ENCODE measurements at regions not wholly inside any gene's neighbourhood (a gene's known extent, or its start where the extent isn't known, plus 50 kb on each side); places are given as distances from the start of the nearest gene placed in this dataset.
"Not testable (repeated sequence)": the region's sequence is repeated elsewhere in the genome, so short reads cannot be mapped to it uniquely, and the experiment has no call there.

GRCh38 chr1:30162565-30162964 is 560.8 kb downstream of the MATN1 start:
- H3K36me3 ChIP-seq = no peaks in the 10 kb centered on the region
- peaks cover 0 to 5% of the 10 kb centered on the region in 2 donors for H3K27me3 ChIP-seq
- no peak for DNase-seq (ENCODE audit: low spot score in 2 of 2)
- H3K9me3 ChIP-seq = no peaks in the 10 kb centered on the region
- no peak overlapping the region for H3K4me3 ChIP-seq
- H3K4me1 ChIP-seq = no peaks in the 10 kb centered on the region
- TF ChIP-seq EP300 (IDR thresholded peaks at IDR 0.05) = no peak
- TF ChIP-seq CTCF (IDR thresholded peaks at IDR 0.05) = no peak
- TF ChIP-seq POLR2A (IDR thresholded peaks at IDR 0.05) = no peak
- H3K27ac ChIP-seq = no peak overlapping the region
- 72 to 87% methylated on average over 2 of the region's 2 CpGs for WGBS, 2 donors

GRCh38 chr1:30161953-30162352 is 561.4 kb downstream of the MATN1 start:
- Histone ChIP-seq H3K36me3 (no peaks in the 10 kb centered on the region), H3K4me3 (no peak overlapping the region), H3K9me3 (no peaks in the 10 kb centered on the region), H3K27me3 (peaks cover 0 to 5% of the 10 kb centered on the region in 2 donors), H3K27ac (no peak overlapping the region), H3K4me1 (no peaks in the 10 kb centered on the region)
- 49 to 61% methylated on average over 6 of the region's 6 CpGs for WGBS, 2 donors
- TF ChIP-seq EP300 (IDR thresholded peaks at IDR 0.05) (no peak), POLR2A (IDR thresholded peaks at IDR 0.05) (no peak), CTCF (IDR thresholded peaks at IDR 0.05) (no peak)
- DNase-seq (ENCODE audit: low spot score in 2 of 2) = no peak

- Histone ChIP-seq H3K4me1 (no peaks in the 10 kb centered on the region), H3K9me3 (peaks cover 0 to 6% (median 0%) of the 10 kb centered on the region in 4 donors), H3K27ac (no peak overlapping the region), H3K4me3 (no peak overlapping the region), H3K36me3 (no peaks in the 10 kb centered on the region), H3K27me3 (peaks cover 0 to 5% of the 10 kb centered on the region in 2 donors)
- WGBS, 2 donors = 84 to 85% methylated on average over 12 of the region's 12 CpGs
- no peak for TF ChIP-seq EP300 (IDR thresholded peaks at IDR 0.05)
- TF ChIP-seq CTCF (IDR thresholded peaks at IDR 0.05) = no peak
- no peak for TF ChIP-seq POLR2A (IDR thresholded peaks at IDR 0.05)
- DNase-seq (ENCODE audit: low spot score in 2 of 2) = no peak
Measured at GRCh38 chr1:30160999-30161689, 562.2 kb downstream of the MATN1 start.

- no peak for DNase-seq (ENCODE audit: low spot score in 2 of 2)
- 52 to 61% methylated on average over 3 of the region's 3 CpGs for WGBS, 2 donors
- H3K4me3 ChIP-seq = no peak overlapping the region
Measured at GRCh38 chr1:30159015-30159414, 564.4 kb downstream of the MATN1 start.

GRCh38 chr1:30155698-30156097 is 567.7 kb downstream of the MATN1 start:
- H3K9me3 ChIP-seq = peaks cover 0 to 17% (median 0%) of the 10 kb centered on the region in 4 donors
- not testable (repeated sequence) for H3K4me3 ChIP-seq; H3K27ac ChIP-seq; H3K36me3 ChIP-seq; H3K27me3 ChIP-seq; DNase-seq (ENCODE audit: low spot score in 2 of 2); H3K4me1 ChIP-seq
- WGBS, 2 donors = 76 to 91% methylated on average over 2 of the region's 2 CpGs

More at GRCh38 chr1:30159015-30159414, 564.4 kb downstream of the MATN1 start:
- no peak overlapping the region for H3K27ac ChIP-seq
- H3K27me3 ChIP-seq = peaks cover 0 to 5% of the 10 kb centered on the region in 2 donors
- no peaks in the 10 kb centered on the region for H3K4me1 ChIP-seq
- no peaks in the 10 kb centered on the region for H3K36me3 ChIP-seq
- peaks cover 0 to 8% (median 0%) of the 10 kb centered on the region in 4 donors for H3K9me3 ChIP-seq
- TF ChIP-seq EP300 (IDR thresholded peaks at IDR 0.05) (no peak), POLR2A (IDR thresholded peaks at IDR 0.05) (no peak), CTCF (IDR thresholded peaks at IDR 0.05) (no peak)

GRCh38 chr1:30155253-30155652 is 568.1 kb downstream of the MATN1 start:
- not testable (repeated sequence) for H3K36me3 ChIP-seq; H3K27ac ChIP-seq; H3K4me3 ChIP-seq; DNase-seq (ENCODE audit: low spot score in 2 of 2); H3K27me3 ChIP-seq; H3K4me1 ChIP-seq
- peaks cover 0 to 17% (median 0%) of the 10 kb centered on the region in 4 donors for H3K9me3 ChIP-seq
- WGBS, 2 donors = 83 to 84% methylated on average over 3 of the region's 3 CpGs
